ENCODE measurements at regions not wholly inside any gene's neighbourhood (a gene's known extent, or its start where the extent isn't known, plus 50 kb on each side); places are given as distances from the start of the nearest gene placed in this dataset.
"Not testable (repeated sequence)": the region's sequence is repeated elsewhere in the genome, so short reads cannot be mapped to it uniquely, and the experiment has no call there.

DNA sequence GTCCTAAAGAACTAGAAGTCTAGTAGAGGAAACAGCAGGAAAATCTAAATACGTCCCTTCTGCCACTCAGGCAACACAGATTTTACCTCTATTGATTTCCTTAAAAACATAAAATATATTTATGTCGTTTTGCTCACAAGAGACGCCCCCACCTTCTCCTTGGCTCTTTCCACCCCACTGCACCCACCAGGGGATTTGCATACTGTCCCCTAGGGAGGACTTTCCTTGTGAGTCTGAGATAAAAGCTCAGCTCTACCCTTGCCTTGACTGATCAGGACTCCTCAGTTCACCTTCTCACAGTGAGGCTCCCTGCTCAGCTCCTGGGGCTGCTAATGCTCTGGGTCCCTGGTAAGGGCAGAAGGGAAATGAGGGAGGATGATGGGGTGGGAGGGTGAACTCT, 1488.1 kb downstream of the RPIA start:
- not testable (repeated sequence) for H3K9me3 ChIP-seq (ENCODE audit: insufficient read depth, low read depth, low read length); H3K4me2 ChIP-seq (ENCODE audit: low read length); H3K36me3 ChIP-seq (ENCODE audit: insufficient read depth, low read length); H4K20me1 ChIP-seq (ENCODE audit: insufficient read depth, low read length); H3K27me3 Mint-ChIP-seq (ENCODE audit: low read depth, unreplicated experiment); H3K4me3 ChIP-seq (ENCODE audit: insufficient read depth, low read depth, low read length); H3K4me3 Mint-ChIP-seq (ENCODE audit: unreplicated experiment); H3K27me3 ChIP-seq (ENCODE audit: insufficient read depth, low read length); H3K36me3 Mint-ChIP-seq (ENCODE audit: low read depth, unreplicated experiment); H3K79me2 ChIP-seq (ENCODE audit: insufficient read depth, low read length); H2AFZ ChIP-seq (ENCODE audit: low read depth, low read length); H3K9me3 Mint-ChIP-seq (ENCODE audit: unreplicated experiment); H3K4me1 Mint-ChIP-seq (ENCODE audit: low read depth, unreplicated experiment); FAIRE-seq; H3K4me1 ChIP-seq (ENCODE audit: insufficient read depth, low read length); H3K27ac ChIP-seq (ENCODE audit: low read depth, low read length); H3K9ac ChIP-seq (ENCODE audit: low read length); DNase-seq (ENCODE audit: low read depth); H3K27ac Mint-ChIP-seq (ENCODE audit: unreplicated experiment)

DNA sequence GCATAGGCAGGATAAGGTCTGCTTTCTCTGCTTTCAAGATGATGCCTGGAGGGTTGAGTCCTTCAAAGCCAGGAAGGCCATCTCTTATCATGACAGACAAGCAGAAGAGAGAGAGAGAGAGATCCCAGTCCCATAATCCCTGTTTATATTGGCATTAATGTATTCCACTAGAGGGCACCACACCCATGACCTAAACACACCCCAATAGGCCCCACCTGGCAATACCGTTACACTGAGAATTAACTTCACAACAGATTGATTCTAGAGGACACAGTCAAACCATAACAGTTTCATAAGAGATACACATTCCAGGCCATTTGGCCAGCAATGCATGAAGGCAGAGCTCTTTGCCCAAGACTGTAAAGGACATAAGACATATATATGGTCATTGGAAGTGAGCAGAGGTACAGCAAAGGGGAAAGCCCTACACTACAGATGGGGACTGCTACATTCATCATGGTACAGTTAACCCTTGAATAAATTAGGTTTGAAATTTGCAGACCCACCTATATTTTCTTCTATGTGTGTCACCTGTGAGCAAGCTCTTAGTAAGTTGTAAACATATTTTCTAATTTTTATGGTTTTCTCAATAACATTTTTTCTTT, 1516.1 kb downstream of the RPIA start:
- FAIRE-seq (no peak), DNase-seq (ENCODE audit: low read depth) (no peak)
- H3K4me3 Mint-ChIP-seq (ENCODE audit: unreplicated experiment) = no peak overlapping the region
- Histone ChIP-seq H3K9me3 (ENCODE audit: insufficient read depth, low read depth, low read length) (no peaks in the 10 kb centered on the region), H2AFZ (ENCODE audit: low read depth, low read length) (no peak overlapping the region), H3K9ac (ENCODE audit: low read length) (no peak overlapping the region), H3K4me2 (ENCODE audit: low read length) (no peak overlapping the region), H3K27me3 (ENCODE audit: insufficient read depth, low read length) (no peaks in the 10 kb centered on the region), H3K27ac (ENCODE audit: low read depth, low read length) (no peak overlapping the region), H4K20me1 (ENCODE audit: insufficient read depth, low read length) (no peaks in the 10 kb centered on the region), H3K4me1 (ENCODE audit: insufficient read depth, low read length) (no peaks in the 10 kb centered on the region), H3K79me2 (ENCODE audit: insufficient read depth, low read length) (no peaks in the 10 kb centered on the region), H3K4me3 (ENCODE audit: insufficient read depth, low read depth, low read length) (no peak overlapping the region), H3K36me3 (ENCODE audit: insufficient read depth, low read length) (no peaks in the 10 kb centered on the region)
- no peak overlapping the region for H3K27ac Mint-ChIP-seq (ENCODE audit: unreplicated experiment)
- H3K4me1 Mint-ChIP-seq (ENCODE audit: low read depth, unreplicated experiment) = no peaks in the 10 kb centered on the region
- no peaks in the 10 kb centered on the region for H3K36me3 Mint-ChIP-seq (ENCODE audit: low read depth, unreplicated experiment)
- peaks cover 2% of the 10 kb centered on the region for H3K9me3 Mint-ChIP-seq (ENCODE audit: unreplicated experiment)
- no peaks in the 10 kb centered on the region for H3K27me3 Mint-ChIP-seq (ENCODE audit: low read depth, unreplicated experiment)
- TF ChIP-seq, protein P1, sequence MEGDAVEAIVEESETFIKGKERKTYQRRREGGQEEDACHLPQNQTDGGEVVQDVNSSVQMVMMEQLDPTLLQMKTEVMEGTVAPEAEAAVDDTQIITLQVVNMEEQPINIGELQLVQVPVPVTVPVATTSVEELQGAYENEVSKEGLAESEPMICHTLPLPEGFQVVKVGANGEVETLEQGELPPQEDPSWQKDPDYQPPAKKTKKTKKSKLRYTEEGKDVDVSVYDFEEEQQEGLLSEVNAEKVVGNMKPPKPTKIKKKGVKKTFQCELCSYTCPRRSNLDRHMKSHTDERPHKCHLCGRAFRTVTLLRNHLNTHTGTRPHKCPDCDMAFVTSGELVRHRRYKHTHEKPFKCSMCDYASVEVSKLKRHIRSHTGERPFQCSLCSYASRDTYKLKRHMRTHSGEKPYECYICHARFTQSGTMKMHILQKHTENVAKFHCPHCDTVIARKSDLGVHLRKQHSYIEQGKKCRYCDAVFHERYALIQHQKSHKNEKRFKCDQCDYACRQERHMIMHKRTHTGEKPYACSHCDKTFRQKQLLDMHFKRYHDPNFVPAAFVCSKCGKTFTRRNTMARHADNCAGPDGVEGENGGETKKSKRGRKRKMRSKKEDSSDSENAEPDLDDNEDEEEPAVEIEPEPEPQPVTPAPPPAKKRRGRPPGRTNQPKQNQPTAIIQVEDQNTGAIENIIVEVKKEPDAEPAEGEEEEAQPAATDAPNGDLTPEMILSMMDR (IDR thresholded peaks at IDR 0.05; ENCODE audit: insufficient read depth, low read depth, low read length) = no peak
- no peak for TF ChIP-seq EZH2 (IDR thresholded peaks at IDR 0.05; ENCODE audit: insufficient read depth, low read length)

- no peak for DNase-seq (ENCODE audit: low read depth)
- Mint-ChIP-seq H3K4me1 (ENCODE audit: low read depth, unreplicated experiment) (no peaks in the 10 kb centered on the region), H3K4me3 (ENCODE audit: unreplicated experiment) (no peak overlapping the region), H3K9me3 (ENCODE audit: unreplicated experiment) (peaks cover 2% of the 10 kb centered on the region), H3K36me3 (ENCODE audit: low read depth, unreplicated experiment) (no peaks in the 10 kb centered on the region), H3K27me3 (ENCODE audit: low read depth, unreplicated experiment) (no peaks in the 10 kb centered on the region), H3K27ac (ENCODE audit: unreplicated experiment) (no peak overlapping the region)
- no peaks in the 10 kb centered on the region for H3K27me3 ChIP-seq (ENCODE audit: insufficient read depth, low read length)
- no peaks in the 10 kb centered on the region for H3K9me3 ChIP-seq (ENCODE audit: insufficient read depth, low read depth, low read length)
- no peaks in the 10 kb centered on the region for H4K20me1 ChIP-seq (ENCODE audit: insufficient read depth, low read length)
- H3K4me1 ChIP-seq (ENCODE audit: insufficient read depth, low read length) = no peaks in the 10 kb centered on the region
- no peak for FAIRE-seq
- no peak overlapping the region for H2AFZ ChIP-seq (ENCODE audit: low read depth, low read length)
- H3K4me3 ChIP-seq (ENCODE audit: insufficient read depth, low read depth, low read length) = no peak overlapping the region
- H3K79me2 ChIP-seq (ENCODE audit: insufficient read depth, low read length) = no peaks in the 10 kb centered on the region
- TF ChIP-seq, protein P1 (IDR thresholded peaks at IDR 0.05; ENCODE audit: insufficient read depth, low read depth, low read length) = no peak
- no peak for TF ChIP-seq EZH2 (IDR thresholded peaks at IDR 0.05; ENCODE audit: insufficient read depth, low read length)
- no peak overlapping the region for H3K4me2 ChIP-seq (ENCODE audit: low read length)
- H3K9ac ChIP-seq (ENCODE audit: low read length) = no peak overlapping the region
- no peak overlapping the region for H3K27ac ChIP-seq (ENCODE audit: low read depth, low read length)
- no peaks in the 10 kb centered on the region for H3K36me3 ChIP-seq (ENCODE audit: insufficient read depth, low read length)
Observed at GRCh38 chr2:90209009-90209408, 1517.5 kb downstream of the RPIA start.
